Naive thymus-derived CD8-positive, alpha-beta T cell (primary cell): ENCODE measurements at regions not wholly inside any gene's neighbourhood (a gene's known extent, or its start where the extent isn't known, plus 50 kb on each side); places are given as distances from the start of the nearest gene placed in this dataset.

Experiments
- ATAC-seq, 2 donors: fragments of 150-1000 bp; cut with Tn5 transposase in 1 of 2; sonication (Bioruptor Pico), chemical (Tn5 transposase) in 1 of 2; 1 replicate in 1 of 2; 2 replicates in 1 of 2; pipeline ENCODE4 v1.10.0; 2021; ENCODE audit warnings: mild to moderate bottlenecking in 2 of 2, moderate library complexity in 2 of 2
- POLR2A ChIA-PET: fragments of 350-600 bp; sonication (Branson Sonifier 250); formaldehyde crosslinking; loops from one replicate; lab custom pipeline; 2021; ENCODE audit warnings: antibody characterized with exemption; lab: Charles Lee
- DNase-seq, 10 donors: peaks; one replicate each; pipeline versions ENCODE4 v3.0.0 to v3.0.0-alpha.2; 2020 to 2022
- H3K27ac Mint-ChIP-seq, 10 donors: one replicate each; pipeline ENCODE4 v1.8.0; 2020 to 2022; ENCODE audit warnings: mild to moderate bottlenecking in 10 of 10, mixed read lengths in 10 of 10, moderate library complexity in 4 of 10, inconsistent platforms in 1 of 10
- H3K27me3 Mint-ChIP-seq, 5 donors: one replicate each; pipeline ENCODE4 v1.8.0; 2021 to 2022; ENCODE audit warnings: mixed read lengths in 5 of 5
- H3K36me3 Mint-ChIP-seq, 3 donors: one replicate each; pipeline ENCODE4 v1.8.0; 2020 to 2022; ENCODE audit warnings: mixed read lengths in 3 of 3, mild to moderate bottlenecking in 2 of 3, inconsistent platforms in 1 of 3
- H3K4me1 Mint-ChIP-seq, 4 donors: one replicate each; pipeline ENCODE4 v1.8.0; 2021 to 2022; ENCODE audit warnings: mixed read lengths in 4 of 4
- H3K4me3 Mint-ChIP-seq, 10 donors: one replicate each; pipeline ENCODE4 v1.8.0; 2020 to 2022; ENCODE audit warnings: mild to moderate bottlenecking in 10 of 10, mixed read lengths in 10 of 10, moderate library complexity in 6 of 10, inconsistent platforms in 1 of 10
- H3K9me3 Mint-ChIP-seq, 9 donors: one replicate each; pipeline ENCODE4 v1.8.0; 2020 to 2022; ENCODE audit warnings: mixed read lengths in 9 of 9, mild to moderate bottlenecking in 3 of 9, inconsistent platforms in 1 of 9, moderate library complexity in 1 of 9

GRCh38 chr11:129593098-129593497 lies 217.4 kb downstream of the BARX2 start:
- no peaks in the 10 kb centered on the region for H3K4me1 Mint-ChIP-seq
- H3K27me3 Mint-ChIP-seq = peaks cover 3 to 21% (median 6%) of the 10 kb centered on the region in 5 donors
- H3K9me3 Mint-ChIP-seq = peaks cover 0 to 11% (median 3%) of the 10 kb centered on the region in 9 donors
- no peak overlapping the region for H3K27ac Mint-ChIP-seq
- POLR2A ChIA-PET = no interaction called here
- H3K36me3 Mint-ChIP-seq = peaks cover 0 to 2% (median 0%) of the 10 kb centered on the region in 3 donors
- ATAC-seq = no peak
- DNase-seq = no peak
- H3K4me3 Mint-ChIP-seq = no peak overlapping the region

DNA sequence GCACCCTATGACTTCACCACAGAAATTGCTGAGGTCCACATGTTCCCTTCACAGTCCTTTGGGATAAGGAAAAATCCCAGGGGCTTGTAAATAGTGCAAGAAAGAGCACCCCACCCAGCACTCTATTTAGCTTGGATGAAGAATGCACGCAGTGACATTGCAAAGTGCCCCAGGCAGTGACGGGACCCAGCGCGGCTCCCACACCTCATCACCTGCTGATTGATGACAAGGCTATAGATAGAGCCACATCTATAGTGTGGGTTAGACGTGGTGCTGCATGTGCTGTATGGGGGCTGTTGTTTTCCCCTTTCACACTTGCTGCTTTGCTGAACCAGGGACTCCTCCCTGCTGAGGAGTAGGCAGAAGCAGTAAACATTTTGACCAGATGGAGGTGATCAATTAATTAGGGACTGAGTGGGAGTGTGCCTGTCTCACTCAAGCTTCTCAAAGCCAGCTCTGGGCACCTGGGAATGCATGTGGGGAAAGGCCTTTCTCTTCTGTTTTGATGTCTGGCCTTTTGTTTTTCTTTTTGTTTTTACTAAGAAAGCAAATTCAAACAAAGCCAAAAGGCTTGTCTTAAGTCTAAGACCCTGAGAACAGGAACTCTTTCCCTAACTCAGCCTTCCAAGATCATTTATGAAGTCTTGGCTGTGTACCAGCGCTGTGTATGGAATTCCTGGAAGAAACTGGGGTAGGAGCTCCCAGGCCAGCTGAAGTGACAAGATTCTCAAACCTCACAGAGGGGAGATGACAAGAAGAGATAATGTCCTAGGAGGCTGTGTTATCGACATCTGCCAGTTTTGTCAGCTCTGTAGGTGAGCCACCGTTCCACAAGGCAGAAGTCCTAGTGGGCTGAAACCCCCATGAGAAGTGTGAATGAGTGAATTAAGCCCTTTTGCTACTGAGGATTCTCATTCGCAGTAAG lies 219.7 kb downstream of the BARX2 start:
- DNase-seq = no peak
- peaks cover 0 to 29% (median 8%) of the 10 kb centered on the region in 5 donors for H3K27me3 Mint-ChIP-seq
- H3K4me3 Mint-ChIP-seq = no peak overlapping the region
- POLR2A ChIA-PET = no interaction called here
- H3K27ac Mint-ChIP-seq = no peak overlapping the region
- no peaks in the 10 kb centered on the region for H3K4me1 Mint-ChIP-seq
- H3K36me3 Mint-ChIP-seq = peaks cover 0 to 4% (median 0%) of the 10 kb centered on the region in 3 donors
- no peak for ATAC-seq
- peaks cover 0 to 24% (median 12%) of the 10 kb centered on the region in 9 donors for H3K9me3 Mint-ChIP-seq

GRCh38 chr11:129596351-129596750 lies 219.3 kb upstream of the TMEM45B start:
- peaks cover 0 to 29% (median 9%) of the 10 kb centered on the region in 5 donors for H3K27me3 Mint-ChIP-seq
- DNase-seq (no peak), ATAC-seq (no peak)
- no peak overlapping the region for H3K27ac Mint-ChIP-seq
- H3K4me3 Mint-ChIP-seq = no peak overlapping the region
- POLR2A ChIA-PET = no interaction called here
- H3K36me3 Mint-ChIP-seq = peaks cover 0 to 4% (median 0%) of the 10 kb centered on the region in 3 donors
- H3K4me1 Mint-ChIP-seq = no peaks in the 10 kb centered on the region
- peaks cover 0 to 30% (median 17%) of the 10 kb centered on the region in 9 donors for H3K9me3 Mint-ChIP-seq

- Mint-ChIP-seq H3K27me3 (peaks cover 1 to 29% (median 9%) of the 10 kb centered on the region in 5 donors), H3K4me3 (no peak overlapping the region), H3K4me1 (no peaks in the 10 kb centered on the region), H3K36me3 (peaks cover 0 to 4% (median 0%) of the 10 kb centered on the region in 3 donors), H3K9me3 (peaks cover 1 to 34% (median 18%) of the 10 kb centered on the region in 9 donors), H3K27ac (no peak overlapping the region)
- POLR2A ChIA-PET = no interaction called here
- ATAC-seq = no peak
- no peak for DNase-seq
Measured at GRCh38 chr11:129598378-129598777, 217.3 kb upstream of the TMEM45B start.

- POLR2A ChIA-PET = no interaction called here
- Mint-ChIP-seq H3K36me3 (no peaks in the 10 kb centered on the region), H3K27me3 (peaks cover 0 to 9% (median 1%) of the 10 kb centered on the region in 5 donors), H3K9me3 (peaks cover 0 to 14% (median 6%) of the 10 kb centered on the region in 9 donors), H3K4me3 (no peak overlapping the region), H3K4me1 (no peaks in the 10 kb centered on the region), H3K27ac (no peak overlapping the region)
- DNase-seq (no peak), ATAC-seq (no peak)
Measured at GRCh38 chr11:129605815-129606214, 209.8 kb upstream of the TMEM45B start.

GRCh38 chr11:129608711-129609110 lies 206.9 kb upstream of the TMEM45B start:
- H3K36me3 Mint-ChIP-seq = no peaks in the 10 kb centered on the region
- no peak for ATAC-seq
- H3K9me3 Mint-ChIP-seq = no peaks in the 10 kb centered on the region
- no peak for DNase-seq
- H3K27ac Mint-ChIP-seq = peak overlapping the region in 1 of 10 donors; percentile 15
- no peaks in the 10 kb centered on the region for H3K4me1 Mint-ChIP-seq
- peaks cover 0 to 9% (median 0%) of the 10 kb centered on the region in 5 donors for H3K27me3 Mint-ChIP-seq
- POLR2A ChIA-PET = no interaction called here
- no peak overlapping the region for H3K4me3 Mint-ChIP-seq

- Mint-ChIP-seq H3K4me3 (no peak overlapping the region), H3K27me3 (peaks cover 0 to 2% (median 2%) of the 10 kb centered on the region in 5 donors), H3K36me3 (no peaks in the 10 kb centered on the region), H3K9me3 (no peaks in the 10 kb centered on the region), H3K27ac (no peak overlapping the region), H3K4me1 (no peaks in the 10 kb centered on the region)
- POLR2A ChIA-PET = no interaction called here
- DNase-seq = no peak
- ATAC-seq = no peak
Measured at GRCh38 chr11:129610125-129610524, 205.5 kb upstream of the TMEM45B start.

- Mint-ChIP-seq H3K4me3 (no peak overlapping the region), H3K27me3 (peaks cover 0 to 2% (median 1%) of the 10 kb centered on the region in 5 donors), H3K4me1 (no peaks in the 10 kb centered on the region), H3K9me3 (no peaks in the 10 kb centered on the region), H3K36me3 (no peaks in the 10 kb centered on the region), H3K27ac (no peak overlapping the region)
- DNase-seq (no peak), ATAC-seq (no peak)
- POLR2A ChIA-PET = no interaction called here
Measured at GRCh38 chr11:129610545-129610944, 205.1 kb upstream of the TMEM45B start.

DNA sequence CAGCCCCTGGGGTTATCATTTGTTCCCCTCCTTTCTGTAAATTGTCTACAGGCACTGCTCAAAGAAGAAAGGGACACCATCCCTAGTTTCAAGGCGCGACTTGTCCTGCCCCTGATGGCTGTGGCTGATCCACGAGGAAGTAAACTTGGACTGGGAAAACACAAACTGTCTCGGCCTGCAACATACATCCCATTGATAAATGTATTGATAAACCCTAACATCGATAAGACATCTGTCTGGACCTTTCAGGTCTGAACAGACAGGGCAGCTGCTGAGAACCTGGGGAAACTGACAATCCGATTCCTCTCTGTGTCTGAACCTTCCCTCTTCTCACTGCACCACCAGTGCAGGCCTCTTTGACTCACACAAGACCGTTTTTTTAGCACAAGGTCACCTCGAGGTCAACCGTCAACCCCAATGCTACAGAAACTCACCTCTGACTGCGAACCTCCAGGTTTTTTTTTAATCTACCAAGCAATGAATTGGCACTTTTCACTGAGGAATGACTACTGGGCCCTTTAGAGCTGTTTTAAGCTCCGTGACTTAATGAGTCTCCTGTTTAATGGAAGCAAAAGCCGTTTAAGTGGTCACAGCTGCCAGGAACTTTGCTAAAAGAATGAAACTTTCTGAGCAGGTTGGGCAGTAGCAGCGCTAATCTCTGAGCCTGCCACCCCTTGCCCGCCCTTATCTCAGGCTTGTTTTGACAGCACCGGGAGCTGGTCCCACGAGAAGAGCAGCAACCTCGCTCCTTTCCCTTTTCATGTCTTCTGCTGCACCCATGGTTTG lies 203.8 kb upstream of the TMEM45B start:
- H3K27ac Mint-ChIP-seq = no peak overlapping the region
- DNase-seq = no peak
- H3K4me3 Mint-ChIP-seq = no peak overlapping the region
- POLR2A ChIA-PET = no interaction called here
- H3K9me3 Mint-ChIP-seq = no peaks in the 10 kb centered on the region
- no peak for ATAC-seq
- peaks cover 0 to 2% (median 0%) of the 10 kb centered on the region in 3 donors for H3K36me3 Mint-ChIP-seq
- H3K4me1 Mint-ChIP-seq = no peaks in the 10 kb centered on the region
- H3K27me3 Mint-ChIP-seq = peaks cover 1 to 10% (median 5%) of the 10 kb centered on the region in 5 donors

- peaks cover 1 to 17% (median 5%) of the 10 kb centered on the region in 5 donors for H3K27me3 Mint-ChIP-seq
- DNase-seq (no peak), ATAC-seq (no peak)
- H3K36me3 Mint-ChIP-seq = peaks cover 0 to 2% (median 0%) of the 10 kb centered on the region in 3 donors
- no peaks in the 10 kb centered on the region for H3K9me3 Mint-ChIP-seq
- H3K27ac Mint-ChIP-seq = no peak overlapping the region
- no peak overlapping the region for H3K4me3 Mint-ChIP-seq
- H3K4me1 Mint-ChIP-seq = no peaks in the 10 kb centered on the region
- POLR2A ChIA-PET = no interaction called here
Measured at GRCh38 chr11:129612447-129612961, 203.1 kb upstream of the TMEM45B start.

DNA sequence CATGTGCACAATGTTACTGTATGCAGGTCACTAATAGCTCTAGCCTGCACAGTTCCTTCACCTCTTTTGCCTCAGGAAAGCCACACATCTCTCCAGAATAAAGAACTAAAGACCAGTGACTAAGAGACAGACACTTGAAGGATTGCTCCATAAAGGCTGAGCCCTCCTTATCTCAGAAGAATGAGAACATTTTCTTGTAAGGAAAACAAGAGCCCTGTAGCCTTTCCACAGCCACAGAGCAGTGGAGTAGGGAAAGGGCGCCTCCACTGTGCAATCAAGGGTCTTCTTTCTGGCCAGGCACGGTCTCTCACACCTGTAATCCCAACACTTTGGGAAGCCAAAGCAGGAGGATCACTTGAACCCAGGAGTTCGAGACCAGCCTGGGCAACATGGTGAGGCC lies 202.6 kb upstream of the TMEM45B start:
- Mint-ChIP-seq H3K36me3 (peaks cover 0 to 2% (median 0%) of the 10 kb centered on the region in 3 donors), H3K4me3 (no peak overlapping the region), H3K9me3 (no peaks in the 10 kb centered on the region), H3K27me3 (peaks cover 1 to 21% (median 7%) of the 10 kb centered on the region in 5 donors), H3K4me1 (no peaks in the 10 kb centered on the region), H3K27ac (no peak overlapping the region)
- DNase-seq (no peak), ATAC-seq (no peak)
- POLR2A ChIA-PET = no interaction called here

DNA sequence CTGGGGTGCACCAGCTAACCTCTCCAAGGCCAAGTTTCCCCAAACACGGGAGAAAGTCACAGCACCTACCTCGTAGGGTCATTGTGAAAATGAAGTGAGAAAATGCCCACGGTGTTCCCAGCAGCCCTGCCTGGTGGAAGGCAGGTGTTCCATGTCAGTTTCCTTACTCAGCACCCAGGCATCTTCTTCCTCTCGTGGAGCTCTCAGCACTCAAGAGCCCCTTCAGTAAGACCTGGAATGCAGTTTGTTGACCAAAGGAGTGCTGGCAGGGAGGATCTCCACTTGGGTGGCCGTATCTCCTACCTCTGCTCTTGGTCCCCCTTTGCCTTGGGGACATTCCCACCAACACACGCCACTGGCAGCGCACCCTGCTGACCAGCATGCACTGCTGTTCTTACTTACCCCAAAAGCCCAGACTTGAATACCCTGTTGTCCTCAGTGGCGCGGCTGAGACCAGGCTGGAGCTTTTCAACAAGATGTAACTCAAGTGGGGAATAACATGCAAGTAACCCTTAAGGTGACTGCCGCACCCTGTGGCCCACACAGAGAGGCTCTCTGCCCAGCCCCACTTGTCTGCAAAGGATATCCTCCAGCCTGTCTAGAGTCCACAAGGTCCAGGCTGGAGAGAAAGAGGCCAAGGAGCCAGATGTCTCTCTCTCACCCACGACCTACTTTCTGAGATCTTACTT lies 201.2 kb upstream of the TMEM45B start:
- no peak for ATAC-seq
- POLR2A ChIA-PET = no interaction called here

More for the DNA sequence above, 201.2 kb upstream of the TMEM45B start:
- Mint-ChIP-seq H3K27me3 (peaks cover 1 to 21% (median 7%) of the 10 kb centered on the region in 5 donors), H3K9me3 (peaks cover 0 to 3% (median 0%) of the 10 kb centered on the region in 9 donors), H3K4me3 (no peak overlapping the region), H3K27ac (no peak overlapping the region), H3K36me3 (peaks cover 0 to 2% (median 0%) of the 10 kb centered on the region in 3 donors), H3K4me1 (no peaks in the 10 kb centered on the region)
- DNase-seq = no peak
